Ovary (tissue), 7 donors: ENCODE measurements at regions not wholly inside any gene's neighbourhood (a gene's known extent, or its start where the extent isn't known, plus 50 kb on each side); places are given as distances from the start of the nearest gene placed in this dataset.
"Not testable (repeated sequence)": the region's sequence is repeated elsewhere in the genome, so short reads cannot be mapped to it uniquely, and the experiment has no call there.

Source experiments
- DNase-seq, 5 donors: peaks; one replicate each; pipeline ENCODE4 v3.0.0-alpha.2; 2019 to 2020
- H3K27ac ChIP-seq, 2 donors: fragments of 200-600 bp; one replicate each; pipeline versions ENCODE4 v1.5.1 to v1.8.0; 2019 to 2022
- H3K27me3 ChIP-seq: fragments of 200-600 bp; one replicate; pipeline ENCODE4 v1.8.0; 2022
- H3K36me3 ChIP-seq: fragments of 200-600 bp; sonication (generic); one replicate; pipeline ENCODE4 v1.5.1; 2019
- H3K4me1 ChIP-seq: one replicate; pipeline ENCODE4 v1.8.1; 2013; ENCODE audit warnings: mild to moderate bottlenecking, moderate library complexity; ENCODE audit not compliant: insufficient read depth
- H3K4me3 ChIP-seq: fragments of 200-600 bp; sonication (generic); one replicate; pipeline ENCODE4 v1.5.1; 2017
- H3K9me3 ChIP-seq, 2 donors: fragments of 200-600 bp in 1 of 2; sonication (generic) in 1 of 2; one replicate each; pipeline versions ENCODE4 v1.5.1 to v1.8.1; 2013 to 2019; ENCODE audit warnings: mild to moderate bottlenecking in 1 of 2, moderate library complexity in 1 of 2
- EP300 ChIP-seq: sonication (generic); formaldehyde crosslinking; IDR thresholded peaks from one replicate; pipeline ENCODE4 v1.6.1; 2017; ENCODE audit warnings: antibody characterized with exemption
- POLR2A ChIP-seq: fragments of 450-650 bp; IDR thresholded peaks from one replicate; pipeline ENCODE4 v1.6.1; 2017; ENCODE audit warnings: antibody characterized with exemption, mild to moderate bottlenecking, moderate library complexity
- WGBS, 3 donors: extraction: QIAGEN DNeasy Blood & Tissue Kit in 1 of 3; methylation state at CpG; one replicate each; pipeline versions ENCODE4 v1.1.5 to v1.1.7; 2013 to 2017; 5-methylcytosine and 5-hydroxymethylcytosine counted together
- intact Hi-C, 4 donors: fragments of 100-400 bp; cut with DNase I; formaldehyde crosslinking; loops; one replicate each; pipeline versions ENCODE4 v1.11.0 to v1.15.1; 2022 to 2023
- TF ChIP-seq, protein P1 (sequence below), 3 donors: fragments of 450-650 bp in 2 of 3; fragments of 200-600 bp in 1 of 3; IDR thresholded peaks; one replicate each; pipeline versions ENCODE4 v1.5.1 to v1.8.0; 2016 to 2022; ENCODE audit warnings: antibody characterized with exemption in 3 of 3, mild to moderate bottlenecking in 1 of 3
- donor health status: DM: no; HTN: no; CAD: no; lungs with moderate emphysema.
- donor health status: DM: no; HTN: no; CAD: no.
- donor health status: Bipolar disorder and iron deficiency.
- donor health status: DM: no; HTN: no; CAD: no.
- donor health status: DM: yes; HTN: yes; CAD: no.

DNA sequence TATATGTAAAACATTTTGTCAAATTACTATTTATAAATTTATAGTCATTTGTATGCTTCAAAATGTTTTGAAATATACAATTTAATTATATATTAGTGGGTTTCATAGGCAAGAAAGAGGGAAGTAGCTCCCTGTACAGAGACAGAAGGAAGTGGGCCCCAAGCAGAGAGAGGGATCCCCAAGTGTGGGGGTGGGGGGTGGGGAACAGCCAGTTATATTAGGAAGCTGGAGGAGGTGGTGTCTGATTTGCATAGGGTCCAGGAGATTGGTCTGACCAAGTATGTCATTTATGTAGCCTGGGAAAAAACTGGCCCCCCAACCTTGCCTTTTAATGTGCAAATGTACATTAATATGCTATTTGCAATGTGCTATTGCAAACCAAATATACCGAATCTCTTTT, 76.5 kb upstream of the ZSWIM2 start:
- no peaks in the 10 kb centered on the region for H3K9me3 ChIP-seq
- H3K27me3 ChIP-seq = no peaks in the 10 kb centered on the region
- TF ChIP-seq POLR2A (no peak), EP300 (no peak)
- TF ChIP-seq, protein P1, sequence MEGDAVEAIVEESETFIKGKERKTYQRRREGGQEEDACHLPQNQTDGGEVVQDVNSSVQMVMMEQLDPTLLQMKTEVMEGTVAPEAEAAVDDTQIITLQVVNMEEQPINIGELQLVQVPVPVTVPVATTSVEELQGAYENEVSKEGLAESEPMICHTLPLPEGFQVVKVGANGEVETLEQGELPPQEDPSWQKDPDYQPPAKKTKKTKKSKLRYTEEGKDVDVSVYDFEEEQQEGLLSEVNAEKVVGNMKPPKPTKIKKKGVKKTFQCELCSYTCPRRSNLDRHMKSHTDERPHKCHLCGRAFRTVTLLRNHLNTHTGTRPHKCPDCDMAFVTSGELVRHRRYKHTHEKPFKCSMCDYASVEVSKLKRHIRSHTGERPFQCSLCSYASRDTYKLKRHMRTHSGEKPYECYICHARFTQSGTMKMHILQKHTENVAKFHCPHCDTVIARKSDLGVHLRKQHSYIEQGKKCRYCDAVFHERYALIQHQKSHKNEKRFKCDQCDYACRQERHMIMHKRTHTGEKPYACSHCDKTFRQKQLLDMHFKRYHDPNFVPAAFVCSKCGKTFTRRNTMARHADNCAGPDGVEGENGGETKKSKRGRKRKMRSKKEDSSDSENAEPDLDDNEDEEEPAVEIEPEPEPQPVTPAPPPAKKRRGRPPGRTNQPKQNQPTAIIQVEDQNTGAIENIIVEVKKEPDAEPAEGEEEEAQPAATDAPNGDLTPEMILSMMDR (IDR thresholded peaks at IDR 0.05) = no peak
- H3K4me1 ChIP-seq = no peaks in the 10 kb centered on the region
- intact Hi-C loops = no loop called here
- no peak overlapping the region for H3K27ac ChIP-seq
- no peak overlapping the region for H3K4me3 ChIP-seq
- 31 to 88% (median 36%) methylated on average over 1 of the region's 1 CpG for WGBS, 3 donors
- no peak for DNase-seq
- no peaks in the 10 kb centered on the region for H3K36me3 ChIP-seq

GRCh38 chr2:186922316-186922715, 73.3 kb upstream of the ZSWIM2 start:
- WGBS, 3 donors = 95 to 99% (median 98%) methylated on average over 3 of the region's 3 CpGs
- intact Hi-C loops = loop anchor here in 1 of 4 donors (5.0 kb wide), 1 partner anchor 1685 kb away; no protein-coding TSS in a partner anchor
- not testable (repeated sequence) for H3K36me3 ChIP-seq, H3K27me3 ChIP-seq, H3K4me1 ChIP-seq, H3K27ac ChIP-seq, DNase-seq, H3K4me3 ChIP-seq, H3K9me3 ChIP-seq

DNA sequence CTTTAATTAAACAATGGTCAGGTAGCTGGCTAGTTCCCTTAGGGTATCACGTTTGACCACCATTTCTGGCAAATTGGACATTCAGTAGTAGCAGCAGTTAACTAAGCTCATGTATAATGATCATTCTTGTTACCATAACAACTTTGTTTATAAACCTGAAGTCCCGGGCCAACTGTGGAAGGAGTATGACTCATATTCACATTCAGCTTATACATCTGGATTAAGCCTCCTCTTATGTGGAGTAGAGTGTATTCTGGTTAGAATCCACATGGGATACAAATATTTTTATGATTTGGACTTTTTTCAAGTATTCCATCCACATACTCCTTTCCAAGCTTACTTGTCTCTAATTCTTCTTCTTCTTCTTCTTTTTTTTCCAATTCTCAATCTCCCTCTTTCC, 70.3 kb upstream of the ZSWIM2 start:
- no peaks in the 10 kb centered on the region for H3K27me3 ChIP-seq
- TF ChIP-seq, protein P1 (IDR thresholded peaks at IDR 0.05) = no peak
- TF ChIP-seq POLR2A (no peak), EP300 (no peak)
- H3K4me1 ChIP-seq = no peaks in the 10 kb centered on the region
- 24 to 32% (median 31%) methylated on average over 2 of the region's 2 CpGs for WGBS, 3 donors
- H3K9me3 ChIP-seq = no peaks in the 10 kb centered on the region
- H3K4me3 ChIP-seq = no peak overlapping the region
- no peak overlapping the region for H3K27ac ChIP-seq
- no peaks in the 10 kb centered on the region for H3K36me3 ChIP-seq
- intact Hi-C loops = no loop called here
- no peak for DNase-seq

GRCh38 chr2:186918495-186918894, 69.5 kb upstream of the ZSWIM2 start:
- TF ChIP-seq POLR2A (no peak), EP300 (no peak)
- TF ChIP-seq, protein P1 (IDR thresholded peaks at IDR 0.05) = no peak
- 36 to 46% (median 40%) methylated on average over 3 of the region's 3 CpGs for WGBS, 3 donors
- Histone ChIP-seq H3K9me3 (no peaks in the 10 kb centered on the region), H3K4me1 (no peaks in the 10 kb centered on the region), H3K4me3 (no peak overlapping the region), H3K27me3 (no peaks in the 10 kb centered on the region), H3K27ac (no peak overlapping the region), H3K36me3 (no peaks in the 10 kb centered on the region)
- intact Hi-C loops = no loop called here
- no peak for DNase-seq

DNA sequence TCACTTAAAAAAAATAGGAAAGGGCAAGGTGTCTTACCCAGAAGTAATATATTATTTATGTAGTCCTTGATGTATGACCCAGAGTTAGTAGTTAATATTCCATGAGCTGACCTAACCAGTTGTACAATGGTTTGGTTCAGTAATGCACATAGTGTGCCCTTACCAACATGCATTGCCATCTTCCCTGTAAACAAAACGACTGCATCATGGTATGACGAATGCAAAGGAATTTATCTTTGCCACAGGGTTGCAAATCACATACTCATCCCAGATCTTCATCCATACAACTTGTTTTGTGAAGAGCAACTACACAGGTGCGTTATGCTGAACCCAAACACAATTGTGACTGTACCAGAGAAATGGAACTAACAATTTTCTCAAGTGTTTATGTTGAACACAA, 68.9 kb upstream of the ZSWIM2 start:
- Histone ChIP-seq H3K27ac (no peak overlapping the region), H3K4me1 (no peaks in the 10 kb centered on the region), H3K27me3 (no peaks in the 10 kb centered on the region), H3K36me3 (no peaks in the 10 kb centered on the region), H3K4me3 (no peak overlapping the region), H3K9me3 (no peaks in the 10 kb centered on the region)
- DNase-seq = no peak
- intact Hi-C loops = no loop called here
- TF ChIP-seq, protein P1 (IDR thresholded peaks at IDR 0.05) = no peak
- TF ChIP-seq POLR2A = no peak
- TF ChIP-seq EP300 = no peak
- 84 to 90% (median 90%) methylated on average over 3 of the region's 3 CpGs for WGBS, 3 donors
